DOHH2 (cell line): ENCODE measurements at regions not wholly inside any gene's neighbourhood (a gene's known extent, or its start where the extent isn't known, plus 50 kb on each side); places are given as distances from the start of the nearest gene placed in this dataset.

Source experiments
- H3F3A ChIP-seq: fragments of 200-600 bp; sonication (generic), shearing (Covaris generic); 2 replicates; pipeline ENCODE4 v1.6.0; 2016; ENCODE audit warnings: antibody characterized with exemption, mild to moderate bottlenecking; ENCODE audit not compliant: control insufficient read depth, insufficient read depth
- H3K27ac ChIP-seq: fragments of 200-600 bp; sonication (generic); 2 replicates; pipeline ENCODE4 v1.5.1; 2014; ENCODE audit warnings: low read depth, mild to moderate bottlenecking, low read length, moderate library complexity
- H3K27me3 ChIP-seq: fragments of 200-600 bp; sonication (generic); 2 replicates; pipeline ENCODE4 v1.6.1; 2014; ENCODE audit warnings: mild to moderate bottlenecking, low read length, mixed read lengths; ENCODE audit not compliant: control insufficient read depth
- H3K36me3 ChIP-seq: fragments of 200-600 bp; sonication (generic); 2 replicates; pipeline ENCODE4 v1.6.1; 2014; ENCODE audit warnings: mild to moderate bottlenecking, low read length, moderate library complexity, mixed read lengths; ENCODE audit not compliant: control insufficient read depth
- H3K4me1 ChIP-seq: fragments of 200-600 bp; sonication (generic); 2 replicates; pipeline ENCODE4 v1.6.1; 2014; ENCODE audit warnings: mild to moderate bottlenecking, low read length, mixed read lengths; ENCODE audit not compliant: control insufficient read depth
- H3K4me2 ChIP-seq: fragments of 200-600 bp; sonication (generic); 2 replicates; pipeline ENCODE4 v1.6.0; 2014; ENCODE audit warnings: mild to moderate bottlenecking, low read length, moderate library complexity
- H3K4me3 ChIP-seq: fragments of 200-600 bp; sonication (generic); 2 replicates; pipeline ENCODE4 v1.5.1; 2014; ENCODE audit warnings: mild to moderate bottlenecking, low read length, mixed read lengths
- H3K79me2 ChIP-seq: fragments of 200-600 bp; sonication (generic); 2 replicates; pipeline ENCODE4 v1.6.1; 2014; ENCODE audit warnings: mild to moderate bottlenecking, low read length, mixed read lengths; ENCODE audit not compliant: control insufficient read depth
- H3K9me2 ChIP-seq: fragments of 200-600 bp; sonication (generic); replicated peaks from 2 replicates; pipeline ENCODE4 v1.6.1; 2014; ENCODE audit warnings: mild to moderate bottlenecking, low read length, mixed read lengths; ENCODE audit not compliant: control insufficient read depth
- H3K9me3 ChIP-seq: fragments of 200-600 bp; sonication (generic); 2 replicates; pipeline ENCODE4 v1.6.1; 2014; ENCODE audit warnings: antibody characterized with exemption, low read length, mixed read lengths; ENCODE audit not compliant: control insufficient read depth, insufficient read depth
- H4K20me1 ChIP-seq: fragments of 200-600 bp; sonication (generic); 2 replicates; pipeline ENCODE4 v1.6.0; 2014; ENCODE audit warnings: low read depth, mild to moderate bottlenecking, antibody characterized with exemption, low read length, moderate library complexity; ENCODE audit not compliant: control insufficient read depth, insufficient read depth
- EZH2phosphoT487 ChIP-seq: fragments of 200-600 bp; sonication (generic); IDR thresholded peaks from 2 replicates; pipeline ENCODE4 v1.6.1; 2017; ENCODE audit warnings: borderline replicate concordance, mild to moderate bottlenecking, antibody characterized with exemption, low read length, moderate library complexity, mixed read lengths
- TF ChIP-seq, protein P1 (sequence below): fragments of 200-600 bp; sonication (generic); IDR thresholded peaks from one replicate; pipeline ENCODE4 v1.5.1; 2014; ENCODE audit warnings: antibody characterized with exemption, mild to moderate bottlenecking, low read depth, low read length; ENCODE audit not compliant: poor library complexity, severe bottlenecking

DNA sequence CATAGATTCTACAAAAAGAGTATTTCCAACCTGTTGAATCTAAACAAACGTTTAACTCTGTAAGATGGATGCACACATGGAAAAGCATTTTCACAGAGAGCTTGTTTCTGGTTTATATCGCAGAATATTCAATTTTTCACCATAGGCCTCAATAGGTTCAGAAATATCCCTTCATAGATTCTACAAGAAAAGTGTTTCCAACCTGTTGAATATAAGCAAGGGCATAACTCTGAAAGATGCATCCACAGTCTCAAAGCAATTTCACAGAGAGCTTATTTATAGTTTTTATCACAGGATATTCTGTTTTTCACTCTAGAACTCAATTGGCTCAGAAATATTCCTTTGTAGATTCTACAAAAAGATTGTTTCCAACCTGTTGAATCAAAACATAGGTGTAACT is 1483.6 kb downstream of the UQCRFS1 start:
- no peak overlapping the region for H3K4me3 ChIP-seq

DNA sequence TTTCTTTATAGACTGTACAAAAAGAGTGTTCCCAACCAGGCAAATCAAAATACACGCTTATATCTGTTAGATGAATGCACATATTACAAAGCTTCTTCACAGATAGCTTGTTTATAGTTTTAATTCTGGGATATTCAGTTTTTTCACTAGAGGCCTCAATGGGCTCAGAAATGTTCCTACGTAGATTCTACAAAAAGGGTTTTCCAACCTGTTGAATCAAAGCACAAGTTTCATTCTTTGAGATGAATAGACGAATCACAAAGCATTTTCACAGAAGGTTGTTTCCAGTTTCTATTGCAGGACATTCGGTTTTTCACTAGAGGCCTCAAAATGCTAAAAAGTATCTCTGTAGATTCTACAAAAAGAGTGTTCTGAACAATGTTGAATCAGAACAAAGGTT is 1490.3 kb downstream of the UQCRFS1 start:
- H3K27ac ChIP-seq = no peak overlapping the region
- H3K36me3 ChIP-seq = no peaks in the 10 kb centered on the region
- H3K4me3 ChIP-seq = no peak overlapping the region
- peaks cover 17% of the 10 kb centered on the region for H3K9me3 ChIP-seq
- no peak for TF ChIP-seq EZH2phosphoT487
- TF ChIP-seq, protein P1, sequence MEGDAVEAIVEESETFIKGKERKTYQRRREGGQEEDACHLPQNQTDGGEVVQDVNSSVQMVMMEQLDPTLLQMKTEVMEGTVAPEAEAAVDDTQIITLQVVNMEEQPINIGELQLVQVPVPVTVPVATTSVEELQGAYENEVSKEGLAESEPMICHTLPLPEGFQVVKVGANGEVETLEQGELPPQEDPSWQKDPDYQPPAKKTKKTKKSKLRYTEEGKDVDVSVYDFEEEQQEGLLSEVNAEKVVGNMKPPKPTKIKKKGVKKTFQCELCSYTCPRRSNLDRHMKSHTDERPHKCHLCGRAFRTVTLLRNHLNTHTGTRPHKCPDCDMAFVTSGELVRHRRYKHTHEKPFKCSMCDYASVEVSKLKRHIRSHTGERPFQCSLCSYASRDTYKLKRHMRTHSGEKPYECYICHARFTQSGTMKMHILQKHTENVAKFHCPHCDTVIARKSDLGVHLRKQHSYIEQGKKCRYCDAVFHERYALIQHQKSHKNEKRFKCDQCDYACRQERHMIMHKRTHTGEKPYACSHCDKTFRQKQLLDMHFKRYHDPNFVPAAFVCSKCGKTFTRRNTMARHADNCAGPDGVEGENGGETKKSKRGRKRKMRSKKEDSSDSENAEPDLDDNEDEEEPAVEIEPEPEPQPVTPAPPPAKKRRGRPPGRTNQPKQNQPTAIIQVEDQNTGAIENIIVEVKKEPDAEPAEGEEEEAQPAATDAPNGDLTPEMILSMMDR = no peak
- H3K79me2 ChIP-seq = no peaks in the 10 kb centered on the region
- no peaks in the 10 kb centered on the region for H3K27me3 ChIP-seq
- H3K9me2 ChIP-seq = no peaks in the 10 kb centered on the region
- H3F3A ChIP-seq = no peaks in the 10 kb centered on the region
- no peaks in the 10 kb centered on the region for H4K20me1 ChIP-seq
- no peak overlapping the region for H3K4me2 ChIP-seq
- no peaks in the 10 kb centered on the region for H3K4me1 ChIP-seq

More for the DNA sequence above, 1483.6 kb downstream of the UQCRFS1 start:
- Histone ChIP-seq H3K27ac (no peak overlapping the region), H3K36me3 (no peaks in the 10 kb centered on the region), H3K4me2 (no peak overlapping the region), H3K27me3 (no peaks in the 10 kb centered on the region), H3F3A (no peaks in the 10 kb centered on the region), H3K79me2 (no peaks in the 10 kb centered on the region), H4K20me1 (no peaks in the 10 kb centered on the region), H3K9me3 (peaks cover 10% of the 10 kb centered on the region), H3K9me2 (no peaks in the 10 kb centered on the region), H3K4me1 (no peaks in the 10 kb centered on the region)
- TF ChIP-seq EZH2phosphoT487 = no peak

DNA sequence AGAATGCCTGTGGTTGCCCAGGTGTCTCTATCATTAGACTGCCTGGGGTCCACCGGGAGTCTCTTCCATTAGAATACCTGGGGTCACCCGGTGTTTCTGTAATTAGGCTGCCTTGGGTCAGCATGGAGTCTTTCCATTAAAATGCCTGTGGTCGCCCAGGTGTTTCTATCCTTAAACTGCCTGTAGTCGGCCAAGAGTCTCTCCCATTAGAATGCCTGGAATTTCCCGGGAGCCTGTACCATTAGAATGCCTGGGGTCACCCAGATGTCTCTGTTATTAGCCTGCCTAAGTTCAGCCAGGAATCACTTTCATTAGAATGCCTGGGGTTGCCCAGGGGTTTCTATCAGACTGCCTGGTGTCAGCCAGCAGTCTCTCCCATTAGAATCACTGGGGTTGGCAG is 1492.8 kb downstream of the UQCRFS1 start:
- Histone ChIP-seq H3K27ac (no peak overlapping the region), H3K4me2 (no peak overlapping the region), H3F3A (no peaks in the 10 kb centered on the region), H3K27me3 (no peaks in the 10 kb centered on the region), H3K9me2 (no peaks in the 10 kb centered on the region), H3K4me3 (no peak overlapping the region), H3K9me3 (peaks cover 24% of the 10 kb centered on the region), H3K4me1 (no peaks in the 10 kb centered on the region), H4K20me1 (no peaks in the 10 kb centered on the region), H3K79me2 (no peaks in the 10 kb centered on the region), H3K36me3 (no peaks in the 10 kb centered on the region)
- no peak for TF ChIP-seq EZH2phosphoT487
- TF ChIP-seq, protein P1 = no peak

- no peak overlapping the region for H3K27ac ChIP-seq
- no peaks in the 10 kb centered on the region for H4K20me1 ChIP-seq
- no peaks in the 10 kb centered on the region for H3K36me3 ChIP-seq
- no peak overlapping the region for H3K4me3 ChIP-seq
- no peaks in the 10 kb centered on the region for H3K27me3 ChIP-seq
- H3K4me1 ChIP-seq = no peaks in the 10 kb centered on the region
- H3K79me2 ChIP-seq = no peaks in the 10 kb centered on the region
- TF ChIP-seq, protein P1 = no peak
- TF ChIP-seq EZH2phosphoT487 = no peak
- H3K9me3 ChIP-seq = peaks cover 22% of the 10 kb centered on the region; the same call in 1 of the 2 replicates
- H3F3A ChIP-seq = no peaks in the 10 kb centered on the region
- no peak overlapping the region for H3K4me2 ChIP-seq
- no peaks in the 10 kb centered on the region for H3K9me2 ChIP-seq
These were observed 1493.9 kb downstream of the UQCRFS1 start for GRCh38 chr19:27719034-27719433.
